ENCODE measurements at regions not wholly inside any gene's neighbourhood (a gene's known extent, or its start where the extent isn't known, plus 50 kb on each side); places are given as distances from the start of the nearest gene placed in this dataset.
A peak's percentile ranks its signal among the peaks of the same experiment; 100 is the strongest.
"Not testable (repeated sequence)": the region's sequence is repeated elsewhere in the genome, so short reads cannot be mapped to it uniquely, and the experiment has no call there.

DNA sequence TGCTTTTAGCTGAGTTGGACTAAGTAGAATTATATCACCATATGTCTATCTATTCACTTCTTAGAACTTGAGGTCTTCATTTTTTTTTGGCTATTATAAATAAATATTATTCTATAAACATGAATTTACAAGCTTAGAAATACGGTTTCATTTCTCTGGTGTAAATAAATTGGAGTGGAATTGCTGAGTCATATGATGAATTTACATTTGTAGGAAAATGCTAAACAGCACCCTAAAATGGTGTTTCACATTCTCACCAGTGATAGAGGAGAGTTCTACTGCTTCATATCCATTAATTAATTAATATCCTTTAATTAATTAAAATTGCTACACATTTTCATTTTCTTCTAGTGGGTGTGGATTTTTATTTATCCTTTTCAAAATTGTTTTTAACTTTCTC is 318.3 kb downstream of the MDFIC start:
- no peak for DNase-seq

GRCh38 chr7:115235075-115235474 is 313.2 kb downstream of the MDFIC start:
- no peak for DNase-seq

DNA sequence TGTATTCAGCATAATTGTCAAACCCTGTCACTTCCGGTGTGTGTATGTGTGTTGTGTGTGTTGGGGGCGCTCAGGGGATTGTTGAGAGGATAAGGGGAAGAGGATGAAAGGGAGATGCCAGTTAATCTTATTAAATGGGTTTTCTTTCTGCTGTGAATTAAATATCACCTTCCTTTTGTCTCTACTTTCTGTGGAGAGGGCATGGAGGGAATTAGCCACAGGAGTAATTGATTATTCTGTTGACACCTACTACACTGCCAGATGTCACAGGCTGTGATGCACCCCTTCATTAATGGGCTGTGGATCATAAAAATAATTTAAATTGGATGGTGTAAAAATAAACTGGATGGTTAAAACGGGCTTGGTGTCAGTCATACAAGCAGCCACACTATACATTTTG is 311.9 kb downstream of the MDFIC start:
- DNase-seq, result no peak

DNA sequence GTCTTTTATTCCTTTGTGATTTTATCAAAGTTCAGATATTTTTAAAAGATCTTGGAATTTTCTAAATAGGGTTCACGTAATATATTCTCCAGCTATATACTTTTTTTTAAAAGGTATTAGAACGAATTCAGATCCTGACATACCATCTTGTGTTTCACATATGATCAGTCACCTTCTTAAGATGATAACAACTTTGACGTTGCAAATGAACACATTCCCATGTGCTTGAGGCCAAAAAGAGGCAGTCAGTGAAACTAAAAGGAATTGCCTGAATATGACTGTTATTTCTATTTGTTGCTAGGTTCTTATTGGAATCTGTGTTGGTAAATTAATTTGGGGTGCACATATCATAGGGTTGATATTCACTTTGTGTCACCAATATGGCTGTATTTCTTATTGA is 310.1 kb downstream of the MDFIC start:
- DNase-seq, result no peak

GRCh38 chr7:115230882-115231571 is 309.1 kb downstream of the MDFIC start:
- peak; percentile 91 for DNase-seq

DNA sequence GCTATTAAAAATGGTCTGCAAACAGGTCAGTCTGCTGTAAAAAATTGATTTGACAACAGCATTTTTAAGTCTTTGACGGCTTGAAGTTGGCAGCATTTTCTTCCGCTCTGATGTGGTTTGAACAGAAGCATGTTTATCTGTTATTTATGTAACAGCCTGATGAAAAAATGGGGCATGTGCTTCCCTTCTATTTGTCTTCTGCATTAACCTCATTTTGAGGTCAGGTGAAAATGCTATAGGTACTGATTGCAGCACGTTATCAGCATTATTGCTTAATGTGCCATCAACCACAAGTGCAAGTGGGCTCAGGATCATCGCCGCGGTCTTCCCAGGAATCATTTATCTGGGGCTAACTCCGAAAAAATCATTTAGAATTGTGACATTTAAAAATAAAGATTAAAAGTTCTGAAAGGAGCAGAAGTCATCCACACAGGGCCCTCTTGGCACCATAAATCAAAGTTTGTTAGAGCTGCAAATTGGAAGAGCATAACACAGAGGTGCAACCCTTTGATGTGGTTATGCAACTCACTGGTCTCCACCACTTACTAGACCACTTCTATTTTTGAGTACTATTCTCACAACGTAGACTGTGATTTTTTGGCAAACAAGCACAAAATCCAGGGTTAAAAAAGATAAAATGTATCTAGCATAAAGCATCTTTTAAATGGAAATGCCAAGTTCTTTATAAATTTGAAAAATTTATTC is 307.7 kb downstream of the MDFIC start:
- no peak for DNase-seq

- no peak for DNase-seq
These were observed 305.8 kb downstream of the MDFIC start for GRCh38 chr7:115227473-115228235.

DNA sequence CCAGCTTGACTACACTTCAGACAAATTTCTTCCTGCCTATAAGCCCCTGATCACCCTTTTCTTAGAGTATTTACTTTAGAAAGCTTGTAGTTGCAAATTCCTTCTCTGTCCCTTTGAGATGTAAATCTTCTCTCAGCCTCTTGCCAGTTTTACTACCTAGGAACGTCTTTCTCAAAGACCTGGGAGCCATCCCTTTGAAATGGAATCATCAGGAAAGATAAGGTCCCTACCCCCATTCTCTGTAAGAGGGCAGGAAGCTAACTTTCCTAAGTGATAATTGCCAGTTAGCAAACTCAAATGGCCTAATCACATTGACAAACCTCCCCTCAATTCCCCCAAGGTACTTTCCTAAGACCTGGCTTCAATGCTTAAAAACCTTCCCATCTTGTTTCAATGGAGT is 304.5 kb downstream of the MDFIC start:
- DNase-seq, result no peak

DNA sequence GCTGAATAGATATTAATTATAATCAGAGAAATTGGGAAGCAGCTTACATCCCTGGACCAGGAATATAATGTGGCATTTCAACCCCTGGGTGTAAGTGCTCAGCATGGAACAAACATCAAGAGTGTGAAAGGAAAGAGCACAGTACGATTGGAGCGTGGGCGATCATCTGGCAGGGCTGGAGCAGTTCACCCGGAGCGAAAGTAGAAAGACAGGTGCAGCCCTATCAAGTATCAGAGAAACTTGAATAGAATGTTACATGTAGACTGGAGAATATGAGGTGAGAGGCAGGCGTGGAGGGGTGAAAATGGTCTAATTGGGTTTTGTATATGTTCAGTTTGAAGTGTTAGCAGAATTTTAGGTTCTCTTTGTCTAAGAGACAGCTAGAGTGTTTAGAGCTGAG is 303.0 kb downstream of the MDFIC start:
- DNase-seq, result no peak

DNA sequence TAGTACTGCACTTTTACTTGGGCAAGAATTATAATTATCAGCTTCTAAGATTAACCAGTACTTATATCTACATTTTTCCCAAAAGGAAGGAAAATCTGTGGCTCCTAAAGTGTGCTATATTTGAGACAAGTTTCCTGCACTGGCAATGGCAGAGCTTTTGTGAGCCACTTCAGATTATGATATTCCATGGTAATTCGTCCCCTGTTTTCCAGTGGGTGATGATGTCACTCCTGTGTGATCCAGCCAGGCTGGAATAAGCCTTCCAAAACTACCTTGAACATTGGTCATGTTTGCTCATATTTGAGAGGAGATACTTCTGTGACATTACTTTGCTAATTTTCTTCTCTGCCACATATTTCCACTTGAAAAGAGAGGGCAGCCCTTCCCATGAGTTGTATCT is 302.1 kb downstream of the MDFIC start:
- DNase-seq, result no peak

GRCh38 chr7:115221456-115221855 is 299.6 kb downstream of the MDFIC start:
- DNase-seq, result no peak

DNA sequence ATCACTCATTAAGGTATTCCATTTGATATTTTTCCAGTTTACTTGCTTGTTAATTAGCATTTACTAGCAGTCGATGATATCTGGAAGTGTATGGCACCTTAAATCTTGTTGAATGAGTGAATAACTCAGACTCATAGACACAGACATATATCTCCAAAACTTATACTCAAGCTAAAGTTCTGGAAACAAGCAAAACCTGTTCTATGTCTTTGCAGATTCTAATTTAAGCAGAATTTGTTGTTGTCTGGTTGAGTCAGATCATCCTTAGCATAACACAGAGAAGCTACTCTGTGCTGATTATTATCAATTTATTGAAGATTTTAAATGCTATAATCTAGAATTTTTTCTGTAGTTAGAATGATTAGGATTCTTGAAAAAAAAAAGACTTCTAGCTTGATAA is 296.2 kb downstream of the MDFIC start:
- DNase-seq, result no peak

GRCh38 chr7:115217373-115217772 is 295.5 kb downstream of the MDFIC start:
- no peak for DNase-seq

- DNase-seq, result no peak
These were observed 294.8 kb downstream of the MDFIC start for GRCh38 chr7:115216652-115217051.

GRCh38 chr7:115211171-115211570 is 289.3 kb downstream of the MDFIC start:
- DNase-seq, result no peak

DNA sequence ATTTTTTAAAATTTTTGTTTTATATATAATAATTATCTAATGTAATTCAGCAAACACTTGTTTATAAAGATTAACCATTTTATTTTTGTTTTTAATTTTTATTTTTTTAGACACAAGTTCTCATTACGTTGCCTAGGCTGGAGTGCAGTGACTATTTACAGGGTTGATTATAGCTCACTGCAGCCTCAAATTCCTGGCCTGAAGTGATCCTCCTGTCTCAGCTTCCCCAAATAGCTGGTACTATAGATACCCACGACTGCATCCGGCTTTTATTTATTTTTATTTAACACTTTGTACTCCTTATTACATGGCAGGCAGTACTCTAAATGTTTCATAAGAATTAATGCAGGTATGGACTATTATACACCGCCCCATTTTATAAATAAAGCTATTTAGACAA is 288.7 kb downstream of the MDFIC start:
- no peak for DNase-seq

DNA sequence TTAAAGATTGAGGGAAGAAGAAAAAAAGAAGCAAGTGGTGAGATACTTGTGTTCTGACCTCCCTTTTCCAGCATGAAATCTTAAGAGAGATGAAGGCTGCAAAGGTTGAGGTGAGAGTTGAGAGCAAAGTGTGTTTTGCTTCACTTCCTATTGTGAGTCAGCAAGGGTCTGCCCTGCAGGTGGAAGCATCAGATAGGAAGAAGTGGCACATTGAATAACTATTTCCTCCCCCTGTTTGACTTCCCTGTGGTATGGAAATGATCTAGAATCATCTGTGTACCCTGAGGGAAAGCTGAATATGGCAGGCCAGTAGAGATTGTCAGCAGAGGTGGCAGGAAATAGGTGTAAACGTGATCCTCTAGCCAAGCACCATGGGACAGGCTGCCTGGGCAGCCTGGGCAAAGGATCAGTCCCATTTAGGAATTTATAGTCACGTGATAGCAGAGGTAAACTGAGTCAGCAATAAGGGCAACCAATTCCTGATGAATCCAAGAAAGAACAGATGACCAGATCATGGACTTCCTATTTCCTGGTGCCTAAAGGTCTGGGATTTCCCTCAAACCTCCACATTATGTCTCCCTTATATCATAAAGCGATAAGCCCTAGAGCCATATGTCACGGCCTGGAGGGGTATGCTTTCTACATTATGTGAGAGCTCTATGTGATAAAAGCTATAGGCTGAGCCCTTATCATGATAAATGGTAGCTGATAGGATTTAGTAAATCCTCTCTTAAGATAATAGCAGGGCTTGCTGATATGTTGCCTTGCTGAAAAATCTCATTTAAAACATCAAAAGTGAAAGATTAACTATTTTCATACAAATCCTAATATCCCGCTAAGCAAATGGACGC is 287.0 kb downstream of the MDFIC start:
- no peak for DNase-seq

GRCh38 chr7:115206374-115206773 is 284.5 kb downstream of the MDFIC start:
- not testable (repeated sequence) for DNase-seq

GRCh38 chr7:115198143-115198542 is 276.2 kb downstream of the MDFIC start:
- DNase-seq, result no peak

- no peak for DNase-seq
These were observed 273.3 kb downstream of the MDFIC start for GRCh38 chr7:115195208-115195607.

GRCh38 chr7:115191526-115191925 is 269.6 kb downstream of the MDFIC start:
- DNase-seq, result no peak

DNA sequence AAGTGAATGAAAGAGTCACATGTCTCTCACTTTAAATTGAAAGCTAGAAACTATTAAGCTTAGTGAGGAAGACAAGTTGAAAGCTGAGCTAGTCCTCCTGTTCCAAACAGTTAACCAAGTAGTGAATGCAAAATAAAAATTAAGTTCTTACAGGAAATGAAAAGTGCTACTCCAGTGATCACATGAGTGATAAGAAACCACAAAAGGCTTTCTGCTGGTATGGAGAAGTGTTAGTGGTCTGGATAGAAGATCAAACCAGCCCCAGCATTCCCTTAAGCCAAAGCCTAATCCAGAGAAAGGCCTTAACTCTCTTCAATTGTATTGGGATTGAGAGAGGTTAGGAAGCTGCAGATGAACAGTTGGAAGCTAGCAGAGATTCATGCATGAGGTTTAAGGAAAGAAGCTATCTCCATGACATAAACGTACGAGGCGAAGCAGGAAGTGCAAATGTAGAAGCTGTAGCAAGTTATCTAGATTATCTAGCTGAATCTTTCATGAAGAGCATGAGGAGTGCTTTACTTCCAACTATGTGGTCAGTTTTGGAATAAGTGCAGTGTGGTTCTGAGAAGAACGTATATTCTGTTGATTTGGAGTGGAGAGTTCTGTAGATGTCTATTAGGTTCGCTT is 261.6 kb downstream of the MDFIC start:
- no peak for DNase-seq

DNA sequence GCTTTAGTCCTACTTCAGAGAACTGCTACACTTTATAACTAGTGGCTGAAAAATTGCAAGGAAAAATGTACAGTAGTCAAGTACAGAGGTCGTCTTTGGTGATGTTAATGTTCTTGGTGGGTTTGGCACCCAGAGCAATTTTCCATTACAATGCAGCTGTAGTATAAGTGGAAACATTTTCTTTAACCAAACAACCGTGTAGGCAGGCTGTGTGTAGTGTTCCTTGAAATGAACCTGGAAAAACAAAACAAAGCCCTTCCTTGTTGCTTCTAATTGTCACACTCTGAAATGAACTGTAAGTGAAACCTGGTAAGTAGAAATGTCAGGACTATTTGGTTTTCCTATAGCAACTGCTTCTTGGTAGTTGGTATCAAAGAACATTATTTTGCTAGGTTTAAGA is 256.9 kb downstream of the MDFIC start:
- DNase-seq, result peak; percentile 27

Measured in DMS153 (cell line).